ENCODE measurements at regions not wholly inside any gene's neighbourhood (a gene's known extent, or its start where the extent isn't known, plus 50 kb on each side); places are given as distances from the start of the nearest gene placed in this dataset.

DNA sequence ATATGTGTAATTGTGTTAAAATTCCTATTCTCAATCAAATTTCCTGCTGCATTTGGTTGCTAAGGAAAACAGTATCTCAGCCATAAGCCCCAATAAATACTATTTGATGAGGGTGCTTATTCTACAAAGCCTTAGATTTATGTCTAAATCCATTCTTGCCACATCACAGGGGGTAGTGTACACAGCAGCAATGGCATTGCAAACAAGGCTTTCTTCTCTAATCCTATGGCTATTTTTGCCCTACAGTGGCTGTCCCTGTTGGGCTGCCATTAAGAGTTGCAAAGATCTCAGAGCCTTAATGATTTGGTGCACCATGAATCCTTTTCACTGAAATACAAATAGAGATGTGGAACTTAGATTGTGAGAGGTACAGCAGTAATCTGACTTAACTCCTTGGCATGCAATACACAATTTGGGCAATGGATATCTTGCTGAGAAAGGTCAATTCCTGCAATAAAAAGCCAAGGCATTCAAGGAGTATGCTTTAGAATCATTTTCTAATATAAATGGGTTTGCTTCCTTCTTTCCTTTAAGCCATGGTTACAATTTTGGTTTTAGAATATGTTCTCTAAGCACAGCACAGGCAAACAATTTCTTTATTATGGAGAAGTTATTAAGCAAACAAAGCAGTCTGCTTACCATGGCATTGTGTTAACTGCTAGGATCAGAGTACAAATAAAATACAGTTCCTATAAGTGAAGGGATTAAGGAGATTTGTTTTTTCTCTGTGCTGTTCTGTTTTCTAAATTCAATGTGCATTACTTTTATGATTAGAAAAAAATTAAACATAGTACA, 69.8 kb upstream of the CD302 start:
- CTCF ChIA-PET: interaction anchor here (0.5 to 0.9 kb wide), 3 partner anchors 58 to 933 kb away, joined by 3 read pairs; no protein-coding TSS in a partner anchor
- POLR2A ChIA-PET (ENCODE audit: low non-redundant PET): no interaction called here
- H3K27ac ChIP-seq: no peak overlapping the region
- TF ChIP-seq, protein P1, sequence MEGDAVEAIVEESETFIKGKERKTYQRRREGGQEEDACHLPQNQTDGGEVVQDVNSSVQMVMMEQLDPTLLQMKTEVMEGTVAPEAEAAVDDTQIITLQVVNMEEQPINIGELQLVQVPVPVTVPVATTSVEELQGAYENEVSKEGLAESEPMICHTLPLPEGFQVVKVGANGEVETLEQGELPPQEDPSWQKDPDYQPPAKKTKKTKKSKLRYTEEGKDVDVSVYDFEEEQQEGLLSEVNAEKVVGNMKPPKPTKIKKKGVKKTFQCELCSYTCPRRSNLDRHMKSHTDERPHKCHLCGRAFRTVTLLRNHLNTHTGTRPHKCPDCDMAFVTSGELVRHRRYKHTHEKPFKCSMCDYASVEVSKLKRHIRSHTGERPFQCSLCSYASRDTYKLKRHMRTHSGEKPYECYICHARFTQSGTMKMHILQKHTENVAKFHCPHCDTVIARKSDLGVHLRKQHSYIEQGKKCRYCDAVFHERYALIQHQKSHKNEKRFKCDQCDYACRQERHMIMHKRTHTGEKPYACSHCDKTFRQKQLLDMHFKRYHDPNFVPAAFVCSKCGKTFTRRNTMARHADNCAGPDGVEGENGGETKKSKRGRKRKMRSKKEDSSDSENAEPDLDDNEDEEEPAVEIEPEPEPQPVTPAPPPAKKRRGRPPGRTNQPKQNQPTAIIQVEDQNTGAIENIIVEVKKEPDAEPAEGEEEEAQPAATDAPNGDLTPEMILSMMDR (conservative IDR thresholded peaks at IDR 0.05; ENCODE audit: low read depth): no peak
- no peak for DNase-seq (ENCODE audit: low spot score)

DNA sequence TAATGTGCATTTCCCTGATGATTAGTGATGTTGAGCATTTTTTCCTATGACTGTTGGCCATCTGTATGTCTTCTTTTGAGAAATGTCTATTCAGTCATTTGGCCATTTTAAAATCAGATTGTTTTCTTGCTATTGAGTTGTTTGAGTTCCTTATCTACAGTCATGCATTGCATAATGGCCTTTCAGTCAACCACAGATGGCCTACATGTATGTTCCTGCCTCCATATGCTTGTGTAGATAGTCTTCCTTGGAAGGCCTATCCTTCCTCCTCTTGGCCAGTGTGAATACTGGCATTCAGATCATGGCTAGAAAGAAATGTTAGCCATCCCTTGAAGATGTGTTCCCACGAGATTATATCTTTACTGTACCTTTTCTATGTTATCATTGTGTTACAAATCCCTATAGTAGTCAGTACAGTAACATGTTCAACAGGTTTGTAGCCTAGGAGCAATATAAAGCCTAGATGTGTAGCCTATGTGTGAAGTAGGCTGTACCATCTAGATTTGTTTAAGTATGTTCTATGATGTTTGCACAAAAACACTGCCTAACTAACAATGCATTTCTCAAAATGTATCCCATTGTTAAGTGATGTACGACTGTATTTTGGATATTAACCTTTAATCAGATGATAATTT, 65.6 kb upstream of the CD302 start:
- ChIA-PET CTCF (no interaction called here), POLR2A (ENCODE audit: low non-redundant PET) (no interaction called here)
- no peak overlapping the region for H3K27ac ChIP-seq
- no peak for DNase-seq (ENCODE audit: low spot score)
- TF ChIP-seq, protein P1 (conservative IDR thresholded peaks at IDR 0.05; ENCODE audit: low read depth): no peak

DNA sequence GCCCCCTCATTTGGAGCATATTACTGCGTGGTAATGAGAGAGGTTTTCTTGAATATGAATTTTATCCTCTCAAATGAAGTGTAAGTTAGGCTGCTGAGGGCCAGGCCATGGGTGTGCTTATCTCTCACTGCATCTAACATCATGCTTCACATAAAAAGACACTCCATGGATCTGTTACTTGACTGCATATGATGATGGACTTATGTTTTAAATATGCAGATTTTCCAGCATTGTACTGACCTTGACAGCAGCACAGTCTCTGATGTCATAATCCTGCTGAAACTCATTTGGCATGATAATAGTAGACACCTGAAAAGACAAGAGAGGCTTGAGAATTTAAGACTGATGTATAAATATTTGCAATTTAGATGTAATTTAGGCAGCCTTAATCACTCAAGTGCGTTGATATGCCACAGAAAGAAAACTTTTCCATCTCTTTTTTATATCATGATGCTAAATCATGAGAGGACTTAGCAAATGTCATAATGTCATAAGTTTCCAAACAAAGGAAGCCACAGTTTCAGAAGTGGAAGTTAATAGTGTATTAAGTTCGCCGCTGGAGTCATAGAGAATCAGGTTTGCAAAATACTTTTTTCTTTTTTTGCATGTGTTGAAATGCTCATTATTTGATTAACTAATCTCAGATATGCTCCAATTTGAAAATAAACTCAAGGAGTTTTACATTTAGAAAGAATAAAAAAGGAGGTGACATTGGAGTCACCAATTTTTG, 62.7 kb upstream of the CD302 start:
- TF ChIP-seq, protein P1 (conservative IDR thresholded peaks at IDR 0.05; ENCODE audit: low read depth): no peak
- ChIA-PET CTCF (no interaction called here), POLR2A (ENCODE audit: low non-redundant PET) (no interaction called here)
- no peak for DNase-seq (ENCODE audit: low spot score)
- H3K27ac ChIP-seq: no peak overlapping the region

DNA sequence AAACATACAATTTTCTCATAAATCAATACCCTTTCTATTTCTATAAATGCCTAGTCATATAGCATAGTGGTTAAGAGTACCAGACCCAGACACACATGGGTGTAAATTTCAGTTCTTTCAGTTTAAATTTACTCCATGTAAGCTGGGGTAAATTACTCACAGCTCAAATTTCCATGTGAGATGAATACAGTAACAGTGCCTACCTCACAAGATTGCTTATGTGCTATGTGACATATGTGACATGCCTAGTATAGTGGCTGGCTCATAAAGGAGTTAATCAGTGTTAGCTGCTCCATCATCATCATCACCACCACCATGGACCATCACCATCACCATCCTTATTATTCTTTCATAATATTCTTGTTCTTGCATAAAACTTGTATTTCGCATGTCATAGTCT, 61.6 kb upstream of the CD302 start:
- CTCF ChIA-PET: interaction anchor here (0.6 kb wide), 1 partner anchor 1799 kb away, joined by 4 read pairs; no protein-coding TSS in a partner anchor
- TF ChIP-seq, protein P1 (conservative IDR thresholded peaks at IDR 0.05; ENCODE audit: low read depth): no peak
- DNase-seq (ENCODE audit: low spot score): no peak
- POLR2A ChIA-PET (ENCODE audit: low non-redundant PET): no interaction called here
- H3K27ac ChIP-seq: no peak overlapping the region

DNA sequence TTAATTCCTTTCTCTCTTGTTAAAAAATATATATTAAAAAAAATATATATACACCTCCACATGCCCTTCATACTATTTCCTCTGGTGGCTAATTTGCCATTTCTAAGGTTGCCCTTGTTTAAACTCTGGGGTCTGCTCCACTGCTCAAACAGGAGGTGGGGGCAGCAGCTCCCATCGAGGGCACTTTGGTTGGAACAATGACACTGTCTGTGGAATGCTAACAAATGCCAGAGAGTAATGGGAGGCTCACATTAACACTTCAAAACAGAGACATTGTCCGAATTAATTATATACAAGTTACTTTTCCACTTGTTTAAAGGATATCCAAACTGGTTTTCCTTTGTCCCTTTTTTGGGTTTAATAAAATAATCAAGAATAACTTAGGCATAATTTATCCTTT, 58.8 kb upstream of the CD302 start:
- no peak for DNase-seq (ENCODE audit: low spot score)
- TF ChIP-seq, protein P1 (conservative IDR thresholded peaks at IDR 0.05; ENCODE audit: low read depth): no peak
- CTCF ChIA-PET: interaction anchor here (0.6 kb wide), 1 partner anchor 13 kb away, joined by 3 read pairs; no protein-coding TSS in a partner anchor

DNA sequence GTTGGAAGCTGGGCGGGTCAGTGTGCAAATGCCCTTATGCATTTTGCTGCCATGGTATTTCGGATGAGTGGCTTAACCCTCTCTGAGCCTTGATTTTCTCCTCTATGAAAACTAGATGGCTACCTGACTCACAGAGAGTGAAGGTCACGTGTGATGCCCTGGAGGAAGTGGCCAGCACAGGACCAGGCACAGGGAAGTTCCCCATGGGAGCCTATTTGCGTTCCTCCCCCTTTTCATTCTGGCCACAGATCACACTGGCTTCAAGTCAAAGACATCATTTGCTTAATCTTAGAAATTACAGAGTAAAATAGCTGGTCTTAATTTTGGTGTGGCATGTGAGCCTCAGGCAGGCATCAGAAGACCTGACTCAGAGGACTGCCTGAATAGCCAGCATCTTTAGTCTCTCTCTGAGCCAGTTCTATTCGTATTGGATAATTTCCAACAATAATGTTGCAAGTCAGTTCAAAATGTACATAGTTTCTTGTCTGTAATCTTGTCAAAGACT, 57.6 kb upstream of the CD302 start:
- CTCF ChIA-PET: interaction anchor here (0.5 kb wide), 1 partner anchor 1028 kb away, joined by 3 read pairs; no protein-coding TSS in a partner anchor
- TF ChIP-seq, protein P1 (conservative IDR thresholded peaks at IDR 0.05; ENCODE audit: low read depth): no peak
- POLR2A ChIA-PET (ENCODE audit: low non-redundant PET): no interaction called here

More for the DNA sequence above, 58.8 kb upstream of the CD302 start:
- no peak overlapping the region for H3K27ac ChIP-seq
- POLR2A ChIA-PET (ENCODE audit: low non-redundant PET): no interaction called here

More for the DNA sequence above, 57.6 kb upstream of the CD302 start:
- peak; percentile 5 for DNase-seq (ENCODE audit: low spot score)
- H3K27ac ChIP-seq: no peak overlapping the region

Data from RWPE1 (cell line).